SK-N-SH treated with all-trans-retinoic acid at 6 μM for 48 hours (cell line): ENCODE measurements at regions not wholly inside any gene's neighbourhood (a gene's known extent, or its start where the extent isn't known, plus 50 kb on each side); places are given as distances from the start of the nearest gene placed in this dataset.

Experiments
- BACH2 ChIP-seq: fragments of 250-450 bp; sonication (Bioruptor Pico); IDR thresholded peaks from 2 replicates; pipeline ENCODE4 v1.9.0; 2021; ENCODE audit warnings: mild to moderate bottlenecking, borderline replicate concordance
- OSR1 ChIP-seq: fragments of 250-450 bp; sonication (Bioruptor Pico); IDR thresholded peaks from 2 replicates; pipeline ENCODE4 v1.8.0; 2022; ENCODE audit warnings: moderate library complexity, mild to moderate bottlenecking, inconsistent platforms
- PPARA ChIP-seq: fragments of 250-450 bp; sonication (Bioruptor Pico); IDR thresholded peaks from 2 replicates; pipeline ENCODE4 v1.5.0; 2020; ENCODE audit warnings: mild to moderate bottlenecking, borderline replicate concordance
- ZFP30 ChIP-seq: fragments of 450-650 bp; formaldehyde crosslinking; IDR thresholded peaks from 2 replicates; pipeline ENCODE4 v1.5.0; 2022; ENCODE audit warnings: mild to moderate bottlenecking, moderate library complexity
- ZNF8 ChIP-seq: fragments of 450-650 bp; formaldehyde crosslinking; IDR thresholded peaks from 2 replicates; pipeline ENCODE4 v1.5.0; 2020; ENCODE audit warnings: mild to moderate bottlenecking, moderate library complexity
- TF ChIP-seq, protein P1 (sequence below): fragments of 250-450 bp; sonication (Bioruptor Pico); IDR thresholded peaks from 2 replicates; pipeline ENCODE4 v1.8.0; 2020; ENCODE audit warnings: mild to moderate bottlenecking, moderate library complexity, borderline replicate concordance

DNA sequence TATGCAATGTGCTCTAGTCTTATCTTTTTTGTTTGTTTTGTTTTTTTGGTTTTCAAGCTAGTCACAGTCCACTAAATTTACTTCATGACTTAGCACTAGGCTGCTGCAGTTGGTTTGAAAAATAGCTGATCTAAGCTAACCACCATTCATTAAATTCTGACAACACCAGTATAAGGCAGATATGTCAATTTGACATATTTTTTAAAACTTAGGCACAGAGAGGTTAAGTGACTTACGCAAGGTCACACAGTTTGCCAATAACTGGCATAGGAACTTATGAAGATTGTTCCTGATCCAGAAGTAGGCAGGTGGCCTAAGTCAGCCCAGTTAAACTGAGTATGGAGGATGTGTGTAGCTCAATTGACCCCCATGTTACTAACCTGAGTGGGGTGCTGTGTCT, 377.3 kb upstream of the NFE2L3 start:
- TF ChIP-seq BACH2 (no peak), ZNF8 (CRISPR knock-in tag) (no peak), ZFP30 (CRISPR knock-in tag) (no peak), OSR1 (CRISPR knock-in tag) (no peak), PPARA (no peak)
- TF ChIP-seq, protein P1, sequence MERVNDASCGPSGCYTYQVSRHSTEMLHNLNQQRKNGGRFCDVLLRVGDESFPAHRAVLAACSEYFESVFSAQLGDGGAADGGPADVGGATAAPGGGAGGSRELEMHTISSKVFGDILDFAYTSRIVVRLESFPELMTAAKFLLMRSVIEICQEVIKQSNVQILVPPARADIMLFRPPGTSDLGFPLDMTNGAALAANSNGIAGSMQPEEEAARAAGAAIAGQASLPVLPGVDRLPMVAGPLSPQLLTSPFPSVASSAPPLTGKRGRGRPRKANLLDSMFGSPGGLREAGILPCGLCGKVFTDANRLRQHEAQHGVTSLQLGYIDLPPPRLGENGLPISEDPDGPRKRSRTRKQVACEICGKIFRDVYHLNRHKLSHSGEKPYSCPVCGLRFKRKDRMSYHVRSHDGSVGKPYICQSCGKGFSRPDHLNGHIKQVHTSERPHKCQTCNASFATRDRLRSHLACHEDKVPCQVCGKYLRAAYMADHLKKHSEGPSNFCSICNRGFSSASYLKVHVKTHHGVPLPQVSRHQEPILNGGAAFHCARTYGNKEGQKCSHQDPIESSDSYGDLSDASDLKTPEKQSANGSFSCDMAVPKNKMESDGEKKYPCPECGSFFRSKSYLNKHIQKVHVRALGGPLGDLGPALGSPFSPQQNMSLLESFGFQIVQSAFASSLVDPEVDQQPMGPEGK (CRISPR knock-in tag), result no peak
